GM18861 (cell line): ENCODE measurements at regions not wholly inside any gene's neighbourhood (a gene's known extent, or its start where the extent isn't known, plus 50 kb on each side); places are given as distances from the start of the nearest gene placed in this dataset.

ENCODE experiments used
- ATAC-seq: cut with Tn5 transposase; IDR thresholded peaks from one replicate; pipeline ENCODE4 v1.9.1; 2021; ENCODE audit not compliant: unreplicated experiment

GRCh38 chr13:80237646-80238045, 103.3 kb downstream of the SPRY2 start:
- no peak for ATAC-seq

- ATAC-seq, result peak; percentile 20
These were observed 105.0 kb downstream of the SPRY2 start for GRCh38 chr13:80235967-80236302.

- ATAC-seq, result peak; percentile 97
These were observed 105.6 kb downstream of the SPRY2 start for GRCh38 chr13:80235166-80235966.

GRCh38 chr13:80227645-80228044, 113.3 kb downstream of the SPRY2 start:
- ATAC-seq, result no peak

DNA sequence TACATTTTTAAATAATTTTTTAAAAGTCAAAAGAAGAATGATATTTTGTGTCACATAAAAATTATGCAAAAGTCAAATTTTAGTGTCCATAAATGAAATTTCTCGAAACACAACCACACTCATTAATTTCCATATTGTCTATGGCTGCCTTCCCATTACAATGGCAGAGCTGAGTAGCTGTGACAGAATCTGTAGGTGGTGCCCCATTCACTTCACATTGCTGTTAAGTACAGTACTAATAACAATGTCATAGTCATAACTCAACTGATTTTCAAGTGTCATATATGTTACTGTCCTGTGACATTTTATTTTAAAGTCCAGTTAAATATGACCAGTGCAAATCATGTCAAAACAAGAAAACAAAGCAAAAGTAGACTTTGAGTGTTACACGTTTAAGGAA, 114.3 kb downstream of the SPRY2 start:
- ATAC-seq, result no peak

DNA sequence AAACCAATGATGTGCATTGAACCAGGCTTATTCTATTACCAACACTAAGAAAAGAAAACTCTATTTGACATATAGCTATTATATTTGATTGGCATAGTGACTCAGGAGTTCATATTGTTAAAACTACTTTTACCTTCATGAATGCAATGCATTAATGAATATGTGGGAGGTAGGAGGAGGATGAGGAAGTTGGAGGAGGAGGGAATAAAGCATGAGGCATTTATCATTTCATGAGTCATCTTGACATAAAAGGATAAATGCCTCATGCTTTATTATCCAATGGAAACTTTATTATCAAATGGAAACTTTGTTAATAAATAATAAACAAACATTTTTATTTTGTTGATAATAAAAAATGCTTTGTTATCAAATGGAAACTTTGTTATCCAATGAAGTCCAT, 116.5 kb downstream of the SPRY2 start:
- no peak for ATAC-seq

GRCh38 chr13:80217614-80218456, 123.1 kb downstream of the SPRY2 start:
- no peak for ATAC-seq

DNA sequence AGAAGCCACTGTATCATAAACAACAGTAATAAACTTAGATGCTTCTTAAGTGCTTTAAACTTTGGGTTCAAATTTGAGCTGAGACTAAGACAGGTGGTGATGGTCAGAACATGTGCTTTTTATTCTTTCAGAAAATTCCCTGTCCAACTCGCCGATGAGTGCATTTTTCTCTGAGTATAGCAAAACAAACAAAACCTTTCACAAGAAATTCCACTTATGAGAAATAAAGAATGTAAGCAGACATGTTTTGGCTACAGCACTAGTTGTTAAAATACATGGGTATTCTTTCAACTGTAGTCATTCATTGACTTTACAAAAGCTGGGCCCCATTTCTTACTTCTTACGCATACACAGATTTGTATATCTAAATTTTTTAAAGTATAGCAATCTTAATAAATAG, 125.6 kb downstream of the SPRY2 start:
- ATAC-seq, result no peak

DNA sequence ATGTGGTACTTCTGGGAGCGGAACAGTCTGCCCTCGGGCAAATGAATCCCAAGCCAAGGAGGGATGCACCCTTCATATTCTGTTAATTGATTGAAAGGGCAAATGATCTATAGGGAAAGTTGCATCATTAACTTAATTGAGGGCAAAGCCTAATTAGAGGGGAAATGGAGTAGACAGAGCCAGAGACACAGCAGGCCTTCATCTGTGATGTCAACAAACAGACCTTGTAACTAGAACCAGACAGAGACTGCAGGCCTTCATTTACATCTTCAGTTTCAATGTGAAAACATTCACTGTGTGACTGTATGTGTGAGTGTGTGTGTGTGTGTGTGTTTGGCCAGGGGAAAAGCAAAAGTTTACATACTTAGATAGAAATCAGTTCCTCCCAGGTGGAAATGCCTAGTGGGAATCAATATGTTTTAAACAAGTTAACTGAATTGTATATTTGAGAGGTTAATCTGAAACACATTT, 126.4 kb downstream of the SPRY2 start:
- no peak for ATAC-seq

DNA sequence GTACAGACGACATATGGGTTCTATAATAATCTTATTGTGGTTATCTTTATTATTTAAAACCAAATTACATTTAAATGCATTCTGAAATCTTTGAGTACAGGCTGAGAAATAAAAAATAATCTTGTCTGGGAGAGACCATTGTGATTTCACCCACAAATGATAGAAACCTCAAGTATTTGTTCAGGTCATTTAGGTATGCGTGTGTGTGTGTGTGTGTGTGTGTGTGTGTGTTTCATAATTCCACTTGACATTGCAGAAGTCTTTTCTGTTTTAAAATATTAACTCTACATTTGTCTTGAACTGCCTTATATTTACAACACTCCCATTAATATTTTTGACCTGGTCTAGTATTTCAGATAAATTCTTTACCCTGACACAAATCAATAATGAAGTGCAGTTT, 126.9 kb downstream of the SPRY2 start:
- ATAC-seq, result no peak

DNA sequence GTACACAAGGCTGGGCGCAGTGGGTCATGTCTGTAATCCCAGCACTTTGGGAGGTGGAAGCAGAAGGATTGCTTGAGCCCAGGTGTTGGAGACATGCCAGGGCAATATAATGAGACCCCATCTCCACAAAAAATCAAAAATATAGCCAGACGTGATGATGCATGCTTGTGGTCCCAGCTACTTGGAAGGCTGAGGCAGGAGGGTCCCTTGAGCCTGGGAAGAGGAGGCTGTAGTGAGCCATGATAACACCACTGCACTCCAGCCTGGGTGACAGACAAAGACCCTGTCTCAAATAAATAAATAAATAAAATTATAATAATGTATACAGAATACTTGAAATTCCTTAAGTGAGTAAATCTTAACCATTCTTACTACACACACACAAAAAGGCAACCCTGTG, 127.7 kb downstream of the SPRY2 start:
- no peak for ATAC-seq

DNA sequence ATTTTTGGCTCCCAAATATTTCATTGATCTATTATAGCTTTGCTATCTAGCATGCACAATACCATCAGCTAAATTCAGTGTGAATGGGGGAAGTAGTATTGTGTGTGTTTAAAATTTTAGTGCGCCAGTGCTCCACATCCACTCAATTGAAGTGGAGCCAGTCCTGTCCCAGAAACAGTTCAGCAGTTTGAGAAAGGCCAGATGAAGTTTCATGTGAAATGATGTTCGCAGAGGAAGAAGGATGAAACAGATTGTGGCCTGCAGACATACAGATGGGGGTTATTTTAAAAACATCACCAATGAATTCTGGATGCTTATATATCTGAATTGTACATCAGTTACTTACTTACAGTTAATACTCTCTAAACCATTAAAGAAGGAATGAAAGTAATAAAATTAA, 129.4 kb downstream of the SPRY2 start:
- ATAC-seq, result no peak

DNA sequence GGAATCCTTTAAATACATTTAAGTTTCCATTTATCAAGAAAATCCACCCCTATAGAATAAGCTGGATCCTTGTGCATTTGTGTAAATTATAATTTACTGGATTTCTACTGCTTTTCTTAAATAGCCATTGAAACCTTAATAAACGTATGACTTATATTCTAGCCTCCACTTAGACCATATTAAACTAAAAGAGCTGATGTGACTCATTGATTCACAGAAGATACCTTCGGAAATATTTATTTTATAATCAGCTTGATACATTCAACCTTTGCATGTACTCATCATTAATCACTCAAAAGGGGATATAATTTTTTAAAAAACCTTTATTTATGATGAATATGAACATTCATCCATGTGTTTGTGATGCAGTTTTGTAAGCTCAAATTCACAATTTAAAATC, 136.3 kb downstream of the SPRY2 start:
- no peak for ATAC-seq

DNA sequence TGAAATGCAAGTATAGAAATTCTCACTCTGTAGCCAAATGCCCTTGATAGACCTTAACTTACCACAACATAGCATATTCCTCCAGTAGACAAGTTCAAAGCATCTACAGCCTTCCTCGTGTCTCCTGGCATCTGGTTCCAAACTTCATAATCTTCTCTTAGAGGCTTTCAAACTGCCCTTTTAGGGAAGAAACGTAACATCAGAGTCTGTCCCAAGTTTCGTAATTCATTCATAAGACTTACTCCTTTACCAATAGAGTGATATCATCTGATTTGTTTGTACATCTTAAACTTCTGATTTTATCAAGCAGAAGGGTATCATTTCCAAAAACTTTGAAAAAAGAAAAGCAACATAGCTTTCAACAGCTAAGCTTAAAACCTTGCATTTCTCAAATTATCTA, 137.4 kb downstream of the SPRY2 start:
- no peak for ATAC-seq

DNA sequence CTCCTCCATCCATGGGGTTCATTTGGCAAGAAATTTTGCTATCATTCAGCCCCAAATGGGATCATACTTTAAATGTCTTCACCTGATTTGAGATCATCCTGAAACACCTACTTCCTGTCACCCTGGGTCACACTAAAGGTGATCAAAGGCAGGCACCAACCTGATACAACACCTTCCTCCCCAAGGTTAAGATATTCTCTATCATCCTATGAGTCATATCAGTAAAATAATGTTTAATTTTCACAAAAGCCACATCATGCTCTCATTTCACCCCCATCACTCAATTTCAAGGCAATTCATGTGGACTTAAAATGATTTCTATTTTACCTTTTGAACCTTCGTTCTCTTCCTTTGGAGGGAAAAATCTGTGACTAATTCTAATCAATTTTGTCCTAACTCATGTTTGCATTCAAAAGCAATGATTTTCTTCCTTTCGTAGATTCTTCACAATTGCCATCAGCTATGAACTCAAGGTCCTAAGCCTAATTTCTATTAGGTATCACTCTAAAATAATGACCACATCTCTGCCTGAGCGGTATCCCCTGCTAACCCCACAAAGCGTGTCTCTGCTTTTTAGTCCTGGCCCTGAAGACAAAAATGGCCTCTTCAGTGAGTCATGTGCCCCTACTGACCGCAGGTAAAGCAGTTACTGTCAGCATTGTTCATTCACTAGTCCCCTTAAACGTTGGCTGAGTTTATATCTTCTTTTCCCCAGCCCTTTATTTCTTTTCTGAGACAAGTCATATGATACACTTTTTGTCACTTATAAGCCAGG, 139.0 kb downstream of the SPRY2 start:
- ATAC-seq, result no peak

DNA sequence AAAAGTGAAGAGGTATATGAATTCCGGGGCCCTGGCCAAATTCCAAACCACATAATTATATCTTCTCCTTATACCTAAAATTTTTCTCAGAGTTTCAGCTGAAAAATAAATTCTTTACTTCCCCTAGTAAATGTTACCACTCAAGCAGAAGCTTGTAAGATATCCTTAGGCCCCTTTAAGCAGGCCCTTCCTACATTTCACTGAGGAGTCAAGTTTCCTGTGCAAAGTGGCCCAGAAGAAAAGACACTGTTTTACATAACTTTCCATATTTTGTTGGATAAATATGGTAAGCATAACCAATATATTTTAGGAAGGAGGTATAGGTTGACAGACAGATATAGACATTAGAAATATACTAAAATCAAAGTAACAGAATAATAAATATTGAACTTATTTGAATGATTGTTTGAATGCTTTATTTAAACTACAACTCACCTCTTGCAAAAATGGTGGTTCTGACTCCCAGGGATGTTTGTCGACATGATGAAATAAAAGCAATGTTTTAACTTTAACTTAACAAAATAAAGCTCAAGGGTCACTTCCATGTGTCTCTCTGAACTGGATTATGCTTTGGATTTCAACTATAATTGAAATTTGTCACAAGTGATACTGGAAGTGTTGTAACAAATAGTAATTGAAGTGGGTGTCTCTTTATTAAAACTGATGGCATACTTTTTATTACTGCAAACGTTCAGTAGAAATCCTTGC, 141.2 kb downstream of the SPRY2 start:
- ATAC-seq, result no peak

- no peak for ATAC-seq
These were observed 141.9 kb downstream of the SPRY2 start for GRCh38 chr13:80199067-80199466.

GRCh38 chr13:80196756-80197155, 144.2 kb downstream of the SPRY2 start:
- no peak for ATAC-seq

DNA sequence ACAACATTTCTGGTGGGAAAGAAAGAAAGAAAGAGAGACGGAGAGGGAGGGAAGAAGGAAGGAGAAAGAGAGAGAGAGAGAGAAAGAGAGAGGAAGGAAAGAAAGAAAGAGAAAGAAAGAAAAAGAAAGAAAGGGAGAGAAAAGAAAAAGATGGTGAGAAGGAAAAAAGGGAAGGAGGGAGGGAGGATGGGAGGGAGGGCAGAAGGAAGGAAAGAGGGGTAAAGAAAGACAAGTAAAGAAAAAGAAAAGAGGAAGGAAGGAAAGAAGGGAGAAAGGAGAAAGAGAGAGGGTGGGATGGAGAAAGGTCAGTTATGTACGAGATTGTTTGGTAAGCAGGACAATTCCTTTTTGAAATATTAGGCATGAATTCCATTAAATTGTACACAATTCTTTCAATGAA, 145.3 kb downstream of the SPRY2 start:
- ATAC-seq, result no peak

DNA sequence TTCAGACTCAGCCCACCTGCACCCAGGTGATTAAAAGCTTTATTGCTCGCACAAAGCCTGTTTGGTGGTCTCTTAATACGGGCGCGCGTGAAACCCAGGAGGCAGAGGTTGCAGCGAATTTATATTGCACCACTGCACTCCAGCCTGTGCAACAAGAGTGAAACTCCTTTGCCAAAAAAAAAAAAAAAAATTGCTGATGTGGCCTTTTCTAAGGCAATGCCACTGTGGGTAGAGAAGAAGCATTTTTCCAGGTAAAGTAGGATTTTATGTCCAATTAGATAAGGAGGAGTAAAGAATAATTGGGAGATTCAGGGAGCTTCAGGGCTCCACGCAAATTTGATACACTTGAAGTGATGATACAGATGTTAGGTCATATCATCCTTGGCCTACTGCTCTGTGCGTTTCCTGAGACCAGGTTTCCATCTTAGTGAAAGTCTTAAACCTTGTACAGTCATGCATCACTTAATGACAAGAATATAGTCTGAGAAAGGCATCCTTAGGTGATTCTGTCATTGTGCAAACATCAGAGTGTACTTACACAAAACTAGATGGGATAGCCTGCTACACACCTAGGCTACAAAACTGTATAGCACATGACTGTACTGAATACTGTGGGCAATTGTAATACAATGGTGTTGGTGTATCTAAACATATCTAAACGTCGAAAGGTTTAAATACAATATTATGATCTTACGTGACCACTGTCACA, 150.9 kb downstream of the SPRY2 start:
- ATAC-seq, result no peak
